Endothelial cell of umbilical vein (primary cell): ENCODE measurements at regions not wholly inside any gene's neighbourhood (a gene's known extent, or its start where the extent isn't known, plus 50 kb on each side); places are given as distances from the start of the nearest gene placed in this dataset.

Experiments
- CTCF ChIP-seq, 2 donors: IDR thresholded peaks; 1 replicate in 1 of 2; 2 replicates in 1 of 2; pipeline ENCODE4 v1.5.1; 2011; ENCODE audit warnings: low read length in 2 of 2, mild to moderate bottlenecking in 2 of 2, moderate library complexity in 2 of 2, control low read depth in 1 of 2, inconsistent platforms in 1 of 2, low read depth in 1 of 2; ENCODE audit not compliant: insufficient read depth in 1 of 2; ENCODE audit errors: extremely low read depth in 1 of 2
- EZH2 ChIP-seq: IDR thresholded peaks from 2 replicates; pipeline ENCODE4 v1.6.1; 2012; ENCODE audit warnings: borderline replicate concordance, low read depth, mild to moderate bottlenecking, moderate library complexity, low read length, inconsistent platforms; ENCODE audit not compliant: severe bottlenecking
- MAX ChIP-seq: IDR thresholded peaks from 2 replicates; pipeline ENCODE4 v1.6.1; 2011; ENCODE audit not compliant: insufficient read depth, insufficient read length
- POLR2A ChIP-seq: IDR thresholded peaks from 2 replicates; pipeline ENCODE4 v1.6.1; 2012; ENCODE audit warnings: low read depth, mild to moderate bottlenecking, control low read depth, low read length
- POLR2AphosphoS5 ChIP-seq: IDR thresholded peaks from 2 replicates; pipeline ENCODE4 v1.6.1; 2012; ENCODE audit warnings: low read depth, mild to moderate bottlenecking, control low read depth, low read length, moderate library complexity; ENCODE audit not compliant: insufficient read depth

- TF ChIP-seq CTCF (IDR thresholded peaks at IDR 0.05; ENCODE audit: extremely low read depth in 1 of 2, insufficient read depth in 1 of 2, low read depth in 1 of 2, low read length in 2 of 2) (no peak), POLR2AphosphoS5 (no peak), POLR2A (no peak), MAX (no peak), EZH2 (no peak)
These were observed 1326.0 kb upstream of the ZEB2 start for GRCh38 chr2:145845923-145846322.
